GM12878 (cell line): ENCODE measurements at regions not wholly inside any gene's neighbourhood (a gene's known extent, or its start where the extent isn't known, plus 50 kb on each side); places are given as distances from the start of the nearest gene placed in this dataset.

Experiments used
- CHD4 ChIP-seq: fragments of 200-600 bp; sonication (generic); IDR thresholded peaks from 2 replicates; pipeline ENCODE4 v1.6.1; 2016; ENCODE audit warnings: mild to moderate bottlenecking
- EGR1 ChIP-seq, 2 experiments: IDR thresholded peaks; 1 replicate in 1 of 2; 2 replicates in 1 of 2; pipeline ENCODE4 v1.6.1; 2011 to 2012; ENCODE audit warnings: low read depth in 2 of 2, low read length in 2 of 2, borderline replicate concordance in 1 of 2, mild to moderate bottlenecking in 1 of 2, moderate library complexity in 1 of 2
- EZH2 ChIP-seq: IDR thresholded peaks from 2 replicates; pipeline ENCODE4 v1.6.1; 2012; ENCODE audit warnings: low read depth, mild to moderate bottlenecking, control low read depth, inconsistent platforms, low read length, borderline replicate concordance; ENCODE audit not compliant: control insufficient read depth
- NFIC ChIP-seq: IDR thresholded peaks from 2 replicates; pipeline ENCODE4 v1.6.1; 2012; ENCODE audit warnings: low read depth, mild to moderate bottlenecking, inconsistent platforms, low read length, moderate library complexity
- NR2F1 ChIP-seq: fragments of 450-650 bp; conservative IDR thresholded peaks from 2 replicates; pipeline ENCODE4 v1.6.1; 2017; ENCODE audit warnings: mild to moderate bottlenecking
- RAD21 ChIP-seq: IDR thresholded peaks from 2 replicates; pipeline ENCODE4 v1.6.1; 2011; ENCODE audit warnings: mild to moderate bottlenecking, low read depth, low read length, moderate library complexity; ENCODE audit not compliant: insufficient read depth
- YY1 ChIP-seq: IDR thresholded peaks from 2 replicates; pipeline ENCODE4 v1.6.1; 2011; ENCODE audit warnings: low read depth, mild to moderate bottlenecking, low read length
- TF ChIP-seq, protein P1 (sequence below): IDR thresholded peaks from 2 replicates; pipeline ENCODE4 v1.6.1; 2011; ENCODE audit warnings: low read depth, low read length, improper control_type of control experiment, borderline replicate concordance
- TF ChIP-seq, protein P2 (sequence below): IDR thresholded peaks from 2 replicates; pipeline ENCODE4 v1.6.1; 2011; ENCODE audit warnings: low read depth, mild to moderate bottlenecking, low read length, moderate library complexity, borderline replicate concordance; ENCODE audit errors: extremely low read depth
- TF ChIP-seq, protein P3 (sequence below), 3 experiments: IDR thresholded peaks in 2 of 3; conservative IDR thresholded peaks in 1 of 3; 2 replicates each; pipeline ENCODE4 v1.5.1; 2011; ENCODE audit warnings: low read depth in 3 of 3, low read length in 3 of 3, mild to moderate bottlenecking in 3 of 3, control low read depth in 2 of 3, moderate library complexity in 2 of 3, inconsistent platforms in 1 of 3, mixed read lengths in 1 of 3; ENCODE audit not compliant: control insufficient read depth in 2 of 3, insufficient read depth in 1 of 3; ENCODE audit errors: extremely low read depth in 1 of 3
- TF ChIP-seq, protein P4 (sequence below): fragments of 450-650 bp; conservative IDR thresholded peaks from 2 replicates; pipeline ENCODE4 v1.6.1; 2017; ENCODE audit warnings: mild to moderate bottlenecking, moderate library complexity

DNA sequence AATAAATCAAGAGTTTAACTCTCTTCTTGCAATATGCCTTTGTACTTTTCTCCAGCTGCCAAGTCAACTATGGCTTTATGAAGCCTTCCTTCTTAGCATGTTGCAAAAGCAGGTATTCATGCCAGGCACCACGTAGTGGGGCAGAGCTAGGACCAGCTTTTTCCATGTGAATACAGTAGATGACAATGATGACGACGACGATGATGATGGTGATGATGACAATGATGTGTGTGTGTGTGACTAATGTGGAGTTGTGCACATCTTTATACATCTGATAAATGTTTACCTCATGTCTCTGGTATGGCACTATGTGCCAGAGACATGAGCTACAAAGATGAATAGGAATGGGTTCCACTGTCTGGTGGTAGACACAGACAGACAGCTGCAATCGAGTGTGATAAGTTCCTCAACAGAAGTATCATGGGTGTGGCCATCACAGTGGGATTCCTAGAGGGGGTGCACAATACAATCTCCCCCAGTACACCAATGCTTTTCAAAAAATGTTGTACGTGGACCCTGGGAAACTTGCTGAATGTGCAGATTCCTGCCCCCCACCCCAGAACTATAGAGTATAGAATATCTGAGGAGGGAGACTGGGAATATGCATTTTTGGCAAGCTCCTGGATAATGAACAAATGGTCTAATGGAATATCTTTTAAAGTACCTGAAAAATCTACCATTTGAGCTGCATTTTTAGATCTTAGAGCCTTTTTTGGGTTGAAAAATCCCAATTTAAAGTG lies 183.4 kb downstream of the ABCC12 start:
- TF ChIP-seq EZH2 (no peak), NR2F1 (no peak), RAD21 (no peak), YY1 (no peak), NFIC (no peak), CHD4 (no peak), EGR1 (IDR thresholded peaks at IDR 0.05; ENCODE audit: borderline replicate concordance in 1 of 2, low read depth in 2 of 2, low read length in 2 of 2) (no peak)
- TF ChIP-seq, protein P1, sequence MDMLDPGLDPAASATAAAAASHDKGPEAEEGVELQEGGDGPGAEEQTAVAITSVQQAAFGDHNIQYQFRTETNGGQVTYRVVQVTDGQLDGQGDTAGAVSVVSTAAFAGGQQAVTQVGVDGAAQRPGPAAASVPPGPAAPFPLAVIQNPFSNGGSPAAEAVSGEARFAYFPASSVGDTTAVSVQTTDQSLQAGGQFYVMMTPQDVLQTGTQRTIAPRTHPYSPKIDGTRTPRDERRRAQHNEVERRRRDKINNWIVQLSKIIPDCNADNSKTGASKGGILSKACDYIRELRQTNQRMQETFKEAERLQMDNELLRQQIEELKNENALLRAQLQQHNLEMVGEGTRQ = no peak
- TF ChIP-seq, protein P2, sequence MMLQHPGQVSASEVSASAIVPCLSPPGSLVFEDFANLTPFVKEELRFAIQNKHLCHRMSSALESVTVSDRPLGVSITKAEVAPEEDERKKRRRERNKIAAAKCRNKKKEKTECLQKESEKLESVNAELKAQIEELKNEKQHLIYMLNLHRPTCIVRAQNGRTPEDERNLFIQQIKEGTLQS = no peak
- TF ChIP-seq, protein P3, sequence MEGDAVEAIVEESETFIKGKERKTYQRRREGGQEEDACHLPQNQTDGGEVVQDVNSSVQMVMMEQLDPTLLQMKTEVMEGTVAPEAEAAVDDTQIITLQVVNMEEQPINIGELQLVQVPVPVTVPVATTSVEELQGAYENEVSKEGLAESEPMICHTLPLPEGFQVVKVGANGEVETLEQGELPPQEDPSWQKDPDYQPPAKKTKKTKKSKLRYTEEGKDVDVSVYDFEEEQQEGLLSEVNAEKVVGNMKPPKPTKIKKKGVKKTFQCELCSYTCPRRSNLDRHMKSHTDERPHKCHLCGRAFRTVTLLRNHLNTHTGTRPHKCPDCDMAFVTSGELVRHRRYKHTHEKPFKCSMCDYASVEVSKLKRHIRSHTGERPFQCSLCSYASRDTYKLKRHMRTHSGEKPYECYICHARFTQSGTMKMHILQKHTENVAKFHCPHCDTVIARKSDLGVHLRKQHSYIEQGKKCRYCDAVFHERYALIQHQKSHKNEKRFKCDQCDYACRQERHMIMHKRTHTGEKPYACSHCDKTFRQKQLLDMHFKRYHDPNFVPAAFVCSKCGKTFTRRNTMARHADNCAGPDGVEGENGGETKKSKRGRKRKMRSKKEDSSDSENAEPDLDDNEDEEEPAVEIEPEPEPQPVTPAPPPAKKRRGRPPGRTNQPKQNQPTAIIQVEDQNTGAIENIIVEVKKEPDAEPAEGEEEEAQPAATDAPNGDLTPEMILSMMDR (IDR thresholded peaks at IDR 0.05 in 2 of 3, conservative IDR thresholded peaks at IDR 0.05 in 1 of 3; ENCODE audit: control insufficient read depth in 2 of 3, extremely low read depth in 1 of 3, insufficient read depth in 1 of 3, low read depth in 3 of 3, low read length in 3 of 3) = no peak
- TF ChIP-seq, protein P4, sequence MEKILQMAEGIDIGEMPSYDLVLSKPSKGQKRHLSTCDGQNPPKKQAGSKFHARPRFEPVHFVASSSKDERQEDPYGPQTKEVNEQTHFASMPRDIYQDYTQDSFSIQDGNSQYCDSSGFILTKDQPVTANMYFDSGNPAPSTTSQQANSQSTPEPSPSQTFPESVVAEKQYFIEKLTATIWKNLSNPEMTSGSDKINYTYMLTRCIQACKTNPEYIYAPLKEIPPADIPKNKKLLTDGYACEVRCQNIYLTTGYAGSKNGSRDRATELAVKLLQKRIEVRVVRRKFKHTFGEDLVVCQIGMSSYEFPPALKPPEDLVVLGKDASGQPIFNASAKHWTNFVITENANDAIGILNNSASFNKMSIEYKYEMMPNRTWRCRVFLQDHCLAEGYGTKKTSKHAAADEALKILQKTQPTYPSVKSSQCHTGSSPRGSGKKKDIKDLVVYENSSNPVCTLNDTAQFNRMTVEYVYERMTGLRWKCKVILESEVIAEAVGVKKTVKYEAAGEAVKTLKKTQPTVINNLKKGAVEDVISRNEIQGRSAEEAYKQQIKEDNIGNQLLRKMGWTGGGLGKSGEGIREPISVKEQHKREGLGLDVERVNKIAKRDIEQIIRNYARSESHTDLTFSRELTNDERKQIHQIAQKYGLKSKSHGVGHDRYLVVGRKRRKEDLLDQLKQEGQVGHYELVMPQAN = no peak
